IPS DF 4.7 (cell line): ENCODE measurements at regions not wholly inside any gene's neighbourhood (a gene's known extent, or its start where the extent isn't known, plus 50 kb on each side); places are given as distances from the start of the nearest gene placed in this dataset.
"Not testable (repeated sequence)": the region's sequence is repeated elsewhere in the genome, so short reads cannot be mapped to it uniquely, and the experiment has no call there.

Experiments
- DNase-seq: peaks from one replicate; pipeline ENCODE4 v3.0.0-alpha.2; 2013; ENCODE audit warnings: low spot score; ENCODE audit errors: extremely low read depth

DNA sequence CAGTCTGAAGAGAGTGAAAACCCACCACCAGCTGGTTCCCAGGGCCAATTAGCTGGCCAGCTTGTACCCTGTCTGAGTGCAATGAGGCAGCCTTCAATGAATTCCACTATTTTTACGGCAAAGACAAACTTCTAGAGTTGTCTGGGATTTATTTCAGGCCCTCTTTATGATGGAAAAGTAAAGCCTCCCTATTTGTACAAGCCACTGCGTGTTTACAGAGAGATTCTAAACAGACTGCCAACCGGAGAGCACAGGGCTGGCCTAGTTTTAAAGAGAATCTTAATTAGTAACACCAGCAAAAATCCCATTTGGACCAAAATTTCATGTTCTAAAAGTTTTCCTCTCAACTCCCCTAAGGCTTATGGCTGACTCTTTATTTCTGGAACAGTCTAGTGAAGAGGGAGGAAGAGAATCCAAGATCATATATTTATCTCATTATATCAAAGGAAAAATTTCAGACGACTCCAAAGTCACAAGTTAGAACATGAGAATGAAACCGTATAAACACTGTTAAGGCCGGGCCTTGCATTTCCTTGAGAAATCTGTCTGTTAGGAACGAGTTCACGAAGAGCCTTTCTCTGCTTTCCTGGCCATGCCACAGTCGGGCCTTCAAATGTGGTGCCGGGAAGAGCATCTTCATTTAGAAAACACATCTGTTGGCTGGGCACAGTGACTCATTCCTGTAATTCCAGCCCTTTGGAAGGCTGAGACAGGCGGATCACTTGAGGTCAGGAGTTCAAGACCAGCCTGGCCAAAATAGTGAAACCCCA is 724.6 kb upstream of the NRP1 start:
- no peak for DNase-seq

GRCh38 chr10:34055410-34055985 is 721.0 kb upstream of the NRP1 start:
- not testable (repeated sequence) for DNase-seq

GRCh38 chr10:34049887-34050286 is 715.4 kb upstream of the NRP1 start:
- no peak for DNase-seq

DNA sequence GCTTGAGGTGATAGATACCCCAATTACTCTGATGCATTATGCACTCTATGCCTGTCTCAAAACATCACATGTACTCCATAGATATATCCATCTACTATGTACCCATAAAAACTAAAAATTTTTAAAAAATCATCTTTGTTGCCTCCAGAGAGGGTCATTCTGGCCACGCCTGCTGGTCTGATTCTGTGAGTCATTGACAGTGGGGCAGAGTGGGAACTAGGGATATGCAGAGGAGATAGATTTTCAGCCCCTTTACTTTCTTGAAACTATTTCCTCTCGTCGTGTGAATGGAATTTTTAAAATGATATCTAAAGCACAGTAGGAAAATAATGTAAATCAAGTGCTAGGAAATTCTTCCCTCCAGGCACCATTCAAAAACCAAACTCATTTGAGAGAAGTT is 715.0 kb upstream of the NRP1 start:
- DNase-seq, result no peak

GRCh38 chr10:34047389-34047788 is 712.9 kb upstream of the NRP1 start:
- no peak for DNase-seq

DNA sequence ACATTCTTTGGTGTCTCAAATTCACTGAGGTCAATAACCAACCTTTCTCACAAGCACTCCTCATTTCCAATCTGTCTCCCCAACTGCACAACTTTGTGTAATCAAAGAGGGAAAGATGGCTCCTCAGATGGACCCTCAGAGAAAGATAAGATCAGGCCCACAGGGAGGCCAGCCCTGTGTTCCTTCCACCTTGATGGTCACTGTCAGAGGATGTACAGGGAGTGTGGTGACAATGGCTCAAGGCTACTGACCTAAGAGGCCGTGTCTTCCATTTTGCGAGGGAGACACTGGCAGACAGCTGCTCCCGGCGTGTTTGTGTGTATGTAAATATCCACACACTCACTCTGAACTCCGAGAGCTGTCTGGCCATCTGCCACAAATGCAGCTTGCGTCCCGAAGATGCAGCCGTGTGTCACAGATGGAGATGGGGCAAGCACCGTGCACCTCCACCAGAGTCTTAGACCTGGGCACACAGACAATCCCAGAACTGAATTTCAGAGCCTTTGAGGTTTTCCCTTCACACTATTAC is 712.1 kb upstream of the NRP1 start:
- no peak for DNase-seq

DNA sequence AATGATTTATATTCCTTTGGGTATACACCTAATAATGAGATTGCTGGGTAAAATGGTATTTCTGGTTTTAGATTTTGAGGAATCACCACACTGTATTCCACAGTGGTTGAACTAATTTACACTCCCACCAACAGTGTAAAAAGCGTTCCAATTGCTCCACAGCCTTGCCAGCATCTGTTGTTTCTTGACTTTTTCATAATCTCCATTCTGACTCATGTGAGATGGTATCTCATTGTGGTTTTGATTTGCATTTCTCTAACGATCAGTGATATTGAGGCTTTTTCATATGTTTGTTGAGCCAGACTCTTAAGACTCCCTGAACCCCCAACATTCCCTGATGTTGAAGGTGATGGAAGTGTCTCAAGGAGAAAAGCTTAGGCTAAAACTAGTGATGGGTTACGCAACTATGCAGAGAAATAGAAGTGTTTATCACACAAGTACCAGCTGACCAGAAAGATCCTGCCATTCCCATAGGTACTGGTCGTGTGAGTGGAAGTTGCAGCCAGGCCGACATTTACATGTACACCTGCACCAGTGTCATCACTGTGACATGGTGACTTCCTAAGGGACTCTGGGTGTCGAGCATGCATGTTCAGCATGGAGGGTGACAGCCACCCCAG is 711.2 kb upstream of the NRP1 start:
- no peak for DNase-seq

- DNase-seq, result no peak
Observed at GRCh38 chr10:34041871-34042270, 707.4 kb upstream of the NRP1 start.

GRCh38 chr10:34037499-34037898 is 703.0 kb upstream of the NRP1 start:
- DNase-seq, result no peak

DNA sequence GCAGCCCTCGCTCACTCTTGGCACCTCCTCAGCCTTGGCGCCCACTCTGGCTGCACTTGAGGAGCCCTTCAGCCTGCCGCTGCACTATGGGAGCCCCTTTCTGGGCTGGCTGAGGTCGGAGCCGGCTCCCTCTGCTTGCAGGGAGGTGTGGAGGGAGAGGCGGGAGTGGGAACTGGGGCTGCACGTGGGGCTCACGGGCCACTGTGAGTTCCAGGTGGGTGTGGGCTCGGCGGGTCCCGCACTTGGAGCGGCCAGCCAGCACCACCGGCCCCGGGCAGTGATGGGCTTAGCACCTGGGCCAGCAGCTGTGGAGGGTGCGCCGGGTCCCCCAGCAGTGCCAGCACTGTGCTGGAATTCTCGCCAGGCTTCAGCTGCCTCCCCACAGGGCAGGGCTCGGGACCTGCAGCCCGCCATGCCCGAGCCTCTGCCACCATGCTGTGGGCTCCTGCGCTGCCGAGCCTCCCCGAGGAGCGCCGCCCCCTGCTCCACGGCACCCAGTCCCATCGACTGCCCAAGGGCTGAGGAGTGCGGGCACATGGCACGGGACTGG is 700.8 kb upstream of the NRP1 start:
- DNase-seq, result not testable (repeated sequence)

DNA sequence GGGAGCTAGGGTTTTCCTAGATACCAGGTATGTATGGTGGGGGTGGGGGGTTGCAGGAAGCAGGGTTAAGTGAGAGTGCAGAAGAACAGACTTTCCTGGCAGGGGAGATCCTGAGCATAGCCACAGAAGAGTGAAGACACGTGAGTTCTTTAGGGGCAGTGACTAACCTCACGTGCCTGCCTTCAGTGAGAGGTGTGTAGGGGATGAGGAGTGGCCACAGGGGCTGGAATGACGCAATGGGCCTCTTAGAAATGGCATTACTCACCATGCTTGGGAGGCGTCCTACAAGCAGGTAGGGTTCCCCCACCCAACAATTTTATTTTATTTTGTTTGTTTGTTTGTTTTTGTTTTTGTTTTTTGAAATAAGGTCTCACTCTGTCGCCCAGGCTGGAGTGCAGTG is 698.6 kb upstream of the NRP1 start:
- no peak for DNase-seq

DNA sequence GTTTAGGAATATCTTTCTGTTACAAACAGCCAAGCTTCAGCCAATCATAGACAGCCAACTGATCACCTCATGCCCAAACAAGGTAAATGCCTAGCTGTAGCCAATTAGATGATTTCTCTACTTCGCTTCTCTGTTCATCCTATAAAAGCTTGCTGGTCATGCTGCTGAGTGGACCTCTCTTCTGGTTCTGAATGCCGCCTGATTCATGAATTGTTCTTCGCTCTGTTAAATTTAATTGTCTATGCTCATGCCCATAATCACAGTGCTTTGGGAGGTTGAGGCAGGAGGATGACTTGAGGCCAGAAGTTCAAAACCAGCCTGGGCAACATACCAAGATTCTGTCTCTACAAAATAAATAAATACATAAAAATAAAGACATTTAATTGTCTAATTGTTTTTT is 698.1 kb upstream of the NRP1 start:
- no peak for DNase-seq

- no peak for DNase-seq
Observed at GRCh38 chr10:34031400-34031799, 696.9 kb upstream of the NRP1 start.

GRCh38 chr10:34029455-34029854 is 695.0 kb upstream of the NRP1 start:
- DNase-seq, result no peak

DNA sequence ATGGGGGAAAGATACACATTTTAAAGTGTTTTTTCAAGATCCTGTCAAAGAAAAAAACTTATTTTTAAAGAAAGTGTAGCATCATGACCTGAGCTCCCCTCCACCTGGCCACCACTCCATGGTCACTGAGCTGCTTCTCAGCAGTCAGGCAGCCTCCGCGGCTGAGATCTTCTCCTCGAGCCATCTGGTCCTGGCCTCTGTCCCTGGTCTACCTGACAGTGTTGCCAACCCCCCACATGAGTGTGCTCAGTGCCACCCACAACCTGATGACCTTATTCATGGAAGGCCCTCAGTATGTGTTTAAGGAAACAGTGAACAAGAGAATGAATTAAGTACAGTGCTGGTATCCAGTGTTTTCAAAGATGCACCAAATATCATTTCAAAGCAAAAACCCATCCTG is 694.5 kb upstream of the NRP1 start:
- no peak for DNase-seq

- DNase-seq, result no peak
Observed at GRCh38 chr10:34024693-34025425, 690.4 kb upstream of the NRP1 start.

DNA sequence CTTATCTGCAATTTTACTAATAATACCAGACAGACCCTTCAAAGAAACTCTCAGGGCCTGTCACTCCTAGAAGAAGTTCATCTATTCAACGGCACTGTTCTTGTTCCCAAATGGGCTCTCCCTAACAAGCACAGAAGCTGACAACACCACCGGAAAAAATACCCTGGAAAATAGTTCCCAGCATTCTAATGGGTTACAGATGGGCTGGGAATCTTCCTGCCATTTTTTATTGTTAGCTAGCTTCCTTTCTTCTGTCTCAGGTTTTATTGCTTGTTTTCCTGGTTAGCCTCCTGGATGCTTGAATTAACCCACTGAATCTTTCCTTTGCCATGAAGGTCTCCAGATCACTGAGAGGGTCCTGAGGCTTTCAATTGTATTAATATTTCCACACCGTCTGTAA is 689.8 kb upstream of the NRP1 start:
- no peak for DNase-seq

DNA sequence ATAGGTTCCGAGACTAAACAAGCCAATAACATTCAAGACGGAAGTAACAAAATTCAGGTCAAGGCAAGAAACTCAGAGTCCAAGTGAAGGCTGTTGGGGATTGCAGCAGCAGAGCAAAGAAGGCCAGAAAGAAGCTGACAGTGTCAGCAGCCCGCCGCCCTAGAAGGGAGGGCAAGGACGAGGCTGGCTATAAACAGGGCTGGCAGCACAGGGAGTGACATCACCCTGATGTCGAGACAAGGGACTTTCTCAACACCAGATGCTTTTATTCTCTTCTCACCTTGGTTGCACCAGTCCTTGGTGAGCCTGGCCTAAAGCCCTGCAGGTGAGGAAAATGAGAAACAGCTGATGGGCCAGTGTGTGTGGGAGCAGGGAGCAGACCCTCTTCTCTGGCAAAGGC is 687.7 kb upstream of the NRP1 start:
- no peak for DNase-seq

- DNase-seq, result no peak
Observed at GRCh38 chr10:34018784-34019183, 684.3 kb upstream of the NRP1 start.

GRCh38 chr10:34018129-34018528 is 683.7 kb upstream of the NRP1 start:
- DNase-seq, result no peak

- peak; percentile 64 for DNase-seq
Observed at GRCh38 chr10:34017281-34017680, 682.8 kb upstream of the NRP1 start.

DNA sequence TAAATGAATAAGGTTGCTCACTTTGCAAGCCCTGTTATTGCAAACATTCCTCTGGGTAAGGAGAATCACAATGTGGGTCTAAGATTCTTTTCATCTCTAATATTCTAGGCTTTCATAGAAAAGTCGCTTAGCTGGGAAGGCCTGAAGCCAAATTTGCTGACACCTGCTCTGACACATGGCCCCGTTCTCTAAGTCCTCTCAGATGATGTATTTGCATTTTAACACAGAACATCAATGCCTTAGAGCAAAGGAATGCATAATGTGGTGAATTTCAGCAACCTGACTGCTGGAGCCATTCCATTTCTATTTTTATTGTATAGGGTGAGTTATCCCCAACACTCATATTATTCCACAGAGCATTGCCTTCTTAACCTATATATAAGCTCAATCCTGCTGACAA is 682.1 kb upstream of the NRP1 start:
- DNase-seq, result no peak
